ENCODE measurements at regions not wholly inside any gene's neighbourhood (a gene's known extent, or its start where the extent isn't known, plus 50 kb on each side); places are given as distances from the start of the nearest gene placed in this dataset.

GRCh38 chr7:153006452-153006851, 246.9 kb downstream of the ACTR3B start:
- intact Hi-C loops (cut with DNase I; ENCODE audit: low total_unique reads): no loop called here
- Histone ChIP-seq H3K36me3 (no peaks in the 10 kb centered on the region), H3K27ac (no peak overlapping the region), H3K4me1 (no peaks in the 10 kb centered on the region), H3K4me3 (no peak overlapping the region), H3K27me3 (no peaks in the 10 kb centered on the region), H3K9me3 (no peaks in the 10 kb centered on the region)
- DNase-seq: no peak
- 87 to 100% (median 90%) methylated on average over 2 of the region's 2 CpGs for WGBS, 5 donors
- no peak for TF ChIP-seq CTCF (IDR thresholded peaks at IDR 0.05)

GRCh38 chr7:153006911-153007310, 247.4 kb downstream of the ACTR3B start:
- Histone ChIP-seq H3K36me3 (no peaks in the 10 kb centered on the region), H3K4me3 (no peak overlapping the region), H3K4me1 (no peaks in the 10 kb centered on the region), H3K27ac (no peak overlapping the region), H3K9me3 (no peaks in the 10 kb centered on the region), H3K27me3 (no peaks in the 10 kb centered on the region)
- no peak for DNase-seq
- no peak for TF ChIP-seq EP300 (IDR thresholded peaks at IDR 0.05)
- no peak for TF ChIP-seq CTCF (IDR thresholded peaks at IDR 0.05)
- no peak for TF ChIP-seq POLR2A (IDR thresholded peaks at IDR 0.05)
- TF ChIP-seq POLR2AphosphoS5 (IDR thresholded peaks at IDR 0.05): no peak
- intact Hi-C loops (cut with DNase I; ENCODE audit: low total_unique reads): no loop called here
- WGBS, 5 donors: 83 to 94% (median 85%) methylated on average over 8 of the region's 8 CpGs

- Histone ChIP-seq H3K27me3 (no peaks in the 10 kb centered on the region), H3K4me3 (no peak overlapping the region), H3K4me1 (no peaks in the 10 kb centered on the region), H3K36me3 (no peaks in the 10 kb centered on the region), H3K27ac (no peak overlapping the region), H3K9me3 (no peaks in the 10 kb centered on the region)
- no peak for DNase-seq
- TF ChIP-seq POLR2AphosphoS5 (IDR thresholded peaks at IDR 0.05): no peak
- TF ChIP-seq POLR2A (IDR thresholded peaks at IDR 0.05): no peak
- TF ChIP-seq EP300 (IDR thresholded peaks at IDR 0.05): no peak
- TF ChIP-seq CTCF (IDR thresholded peaks at IDR 0.05): no peak
- intact Hi-C loops (cut with DNase I; ENCODE audit: low total_unique reads): no loop called here
- 81 to 89% (median 87%) methylated on average over 7 to 10 of the region's 10 CpGs for WGBS, 5 donors
Observed at GRCh38 chr7:153010416-153010815, 250.9 kb downstream of the ACTR3B start.

GRCh38 chr7:153012203-153012602, 252.7 kb downstream of the ACTR3B start:
- WGBS, 5 donors: 69 to 88% (median 80%) methylated on average over 4 of the region's 4 CpGs
- TF ChIP-seq CTCF (IDR thresholded peaks at IDR 0.05): no peak
- TF ChIP-seq POLR2AphosphoS5 (IDR thresholded peaks at IDR 0.05): no peak
- no peak for TF ChIP-seq EP300 (IDR thresholded peaks at IDR 0.05)
- no peak for TF ChIP-seq POLR2A (IDR thresholded peaks at IDR 0.05)
- Histone ChIP-seq H3K27ac (no peak overlapping the region), H3K27me3 (no peaks in the 10 kb centered on the region), H3K9me3 (no peaks in the 10 kb centered on the region), H3K4me3 (no peak overlapping the region), H3K36me3 (no peaks in the 10 kb centered on the region), H3K4me1 (no peaks in the 10 kb centered on the region)
- no peak for DNase-seq
- intact Hi-C loops (cut with DNase I; ENCODE audit: low total_unique reads): no loop called here

- 53 to 69% (median 60%) methylated on average over 8 to 14 of the region's 14 CpGs for WGBS, 5 donors
- no peak for TF ChIP-seq EP300 (IDR thresholded peaks at IDR 0.05)
- no peak for TF ChIP-seq POLR2AphosphoS5 (IDR thresholded peaks at IDR 0.05)
- no peak for TF ChIP-seq POLR2A (IDR thresholded peaks at IDR 0.05)
- TF ChIP-seq CTCF (IDR thresholded peaks at IDR 0.05): no peak
- no peak overlapping the region for H3K27ac ChIP-seq
- DNase-seq: no peak
- intact Hi-C loops (cut with DNase I; ENCODE audit: low total_unique reads): no loop called here
- peaks cover 0 to 12% (median 3%) of the 10 kb centered on the region in 4 donors for H3K9me3 ChIP-seq
- H3K4me3 ChIP-seq: no peak overlapping the region
- H3K4me1 ChIP-seq: no peaks in the 10 kb centered on the region
- no peaks in the 10 kb centered on the region for H3K27me3 ChIP-seq
- no peaks in the 10 kb centered on the region for H3K36me3 ChIP-seq
Observed at GRCh38 chr7:153017223-153017622, 257.7 kb downstream of the ACTR3B start.
